AG04450 (cell line): ENCODE measurements at regions not wholly inside any gene's neighbourhood (a gene's known extent, or its start where the extent isn't known, plus 50 kb on each side); places are given as distances from the start of the nearest gene placed in this dataset.

Source experiments
- CTCF ChIA-PET: fragments of 300-600, 350-600 bp; formaldehyde crosslinking; extraction: SDS; loops from one replicate; lab custom pipeline; 2022; ENCODE audit warnings: antibody characterized with exemption, inconsistent platforms; lab: Charles Lee
- POLR2A ChIA-PET: fragments of 350-600 bp; formaldehyde crosslinking; extraction: SDS; loops from one replicate; lab custom pipeline; 2021; ENCODE audit warnings: antibody characterized with exemption, inconsistent platforms; lab: Yijun Ruan, JAX
- DNase-seq: peaks from one replicate; pipeline ENCODE4 v3.0.0-alpha.2; 2011; ENCODE audit warnings: low read depth, low spot score
- H3K27ac ChIP-seq: one replicate; pipeline ENCODE4 v1.5.1; 2012; ENCODE audit warnings: low read depth, low read length, control low read depth
- H3K27me3 ChIP-seq: one replicate; pipeline ENCODE4 v1.6.0; 2012; ENCODE audit warnings: low read length; ENCODE audit not compliant: control insufficient read depth, insufficient read depth
- H3K4me3 ChIP-seq: 2 replicates; pipeline ENCODE4 v1.5.1; 2011; ENCODE audit warnings: mild to moderate bottlenecking, low read depth, low read length, control low read depth
- H3K9me3 ChIP-seq: 2 replicates; pipeline ENCODE4 v1.5.1; 2012; ENCODE audit warnings: low read length; ENCODE audit not compliant: control insufficient read depth, insufficient read depth
- TF ChIP-seq, protein P1 (sequence below): IDR thresholded peaks from 2 replicates; pipeline ENCODE4 v1.5.1; 2011; ENCODE audit warnings: low read depth, low read length, control low read depth, inconsistent platforms

DNA sequence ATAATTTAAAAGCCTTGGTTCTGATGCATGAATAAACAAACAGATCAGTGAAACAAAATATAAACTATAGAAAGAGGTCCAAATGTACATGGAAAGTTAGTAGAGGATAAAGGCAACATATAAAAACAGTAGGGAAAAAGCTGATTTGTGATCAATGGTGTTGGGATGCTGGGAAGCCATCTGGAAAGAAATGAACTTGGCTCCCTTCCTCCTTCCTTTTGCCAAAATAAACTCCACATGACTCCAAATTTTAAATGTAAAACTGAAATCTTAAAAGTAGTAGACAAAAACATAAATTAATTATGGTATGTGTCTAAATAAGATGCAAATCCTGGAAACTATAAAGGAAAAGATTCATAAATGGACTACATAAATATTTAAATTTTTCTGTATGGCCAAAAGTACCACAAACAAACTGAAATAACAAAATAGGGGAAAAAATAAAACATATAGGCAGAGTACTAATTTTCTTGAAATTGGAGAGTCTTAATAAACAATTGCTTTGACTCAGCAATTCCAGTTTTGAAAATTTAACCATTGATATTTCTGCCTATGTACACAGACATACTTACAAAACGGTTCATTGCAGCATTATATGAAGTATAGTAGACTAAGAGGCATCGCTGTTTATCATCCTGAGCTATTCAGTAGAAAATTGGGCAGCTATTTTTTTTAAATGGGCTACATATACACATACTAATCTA, 77.0 kb upstream of the TRIM24 start:
- Histone ChIP-seq H3K27me3 (no peaks in the 10 kb centered on the region), H3K9me3 (peaks cover 15% of the 10 kb centered on the region), H3K27ac (no peak overlapping the region), H3K4me3 (no peak overlapping the region)
- CTCF ChIA-PET, result no interaction called here
- POLR2A ChIA-PET, result no interaction called here
- TF ChIP-seq, protein P1, sequence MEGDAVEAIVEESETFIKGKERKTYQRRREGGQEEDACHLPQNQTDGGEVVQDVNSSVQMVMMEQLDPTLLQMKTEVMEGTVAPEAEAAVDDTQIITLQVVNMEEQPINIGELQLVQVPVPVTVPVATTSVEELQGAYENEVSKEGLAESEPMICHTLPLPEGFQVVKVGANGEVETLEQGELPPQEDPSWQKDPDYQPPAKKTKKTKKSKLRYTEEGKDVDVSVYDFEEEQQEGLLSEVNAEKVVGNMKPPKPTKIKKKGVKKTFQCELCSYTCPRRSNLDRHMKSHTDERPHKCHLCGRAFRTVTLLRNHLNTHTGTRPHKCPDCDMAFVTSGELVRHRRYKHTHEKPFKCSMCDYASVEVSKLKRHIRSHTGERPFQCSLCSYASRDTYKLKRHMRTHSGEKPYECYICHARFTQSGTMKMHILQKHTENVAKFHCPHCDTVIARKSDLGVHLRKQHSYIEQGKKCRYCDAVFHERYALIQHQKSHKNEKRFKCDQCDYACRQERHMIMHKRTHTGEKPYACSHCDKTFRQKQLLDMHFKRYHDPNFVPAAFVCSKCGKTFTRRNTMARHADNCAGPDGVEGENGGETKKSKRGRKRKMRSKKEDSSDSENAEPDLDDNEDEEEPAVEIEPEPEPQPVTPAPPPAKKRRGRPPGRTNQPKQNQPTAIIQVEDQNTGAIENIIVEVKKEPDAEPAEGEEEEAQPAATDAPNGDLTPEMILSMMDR, result no peak
- DNase-seq, result no peak

DNA sequence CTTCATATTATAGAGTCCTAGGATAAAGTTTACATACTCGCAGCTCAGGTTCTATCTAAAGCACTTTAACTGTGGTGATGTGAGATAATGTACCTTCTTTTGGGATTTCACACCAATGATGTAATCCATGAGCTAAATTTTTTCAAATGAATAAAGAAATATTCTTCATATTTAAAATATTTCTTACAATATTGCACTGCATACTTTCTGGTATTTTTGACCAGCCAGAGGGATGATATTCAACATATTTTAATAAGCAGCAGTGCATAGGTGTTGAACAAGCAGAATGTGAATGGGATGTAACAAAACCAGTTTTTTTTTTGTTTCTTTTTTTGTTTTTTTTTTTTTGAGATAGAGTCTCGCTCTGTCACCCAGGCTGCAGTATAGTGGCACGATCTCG, 73.2 kb upstream of the TRIM24 start:
- Histone ChIP-seq H3K27me3 (no peaks in the 10 kb centered on the region), H3K9me3 (peaks cover 13% of the 10 kb centered on the region; the same call in 1 of the 2 replicates), H3K4me3 (no peak overlapping the region), H3K27ac (no peak overlapping the region)
- TF ChIP-seq, protein P1, result no peak
- no peak for DNase-seq
- CTCF ChIA-PET, result no interaction called here
- POLR2A ChIA-PET, result no interaction called here

DNA sequence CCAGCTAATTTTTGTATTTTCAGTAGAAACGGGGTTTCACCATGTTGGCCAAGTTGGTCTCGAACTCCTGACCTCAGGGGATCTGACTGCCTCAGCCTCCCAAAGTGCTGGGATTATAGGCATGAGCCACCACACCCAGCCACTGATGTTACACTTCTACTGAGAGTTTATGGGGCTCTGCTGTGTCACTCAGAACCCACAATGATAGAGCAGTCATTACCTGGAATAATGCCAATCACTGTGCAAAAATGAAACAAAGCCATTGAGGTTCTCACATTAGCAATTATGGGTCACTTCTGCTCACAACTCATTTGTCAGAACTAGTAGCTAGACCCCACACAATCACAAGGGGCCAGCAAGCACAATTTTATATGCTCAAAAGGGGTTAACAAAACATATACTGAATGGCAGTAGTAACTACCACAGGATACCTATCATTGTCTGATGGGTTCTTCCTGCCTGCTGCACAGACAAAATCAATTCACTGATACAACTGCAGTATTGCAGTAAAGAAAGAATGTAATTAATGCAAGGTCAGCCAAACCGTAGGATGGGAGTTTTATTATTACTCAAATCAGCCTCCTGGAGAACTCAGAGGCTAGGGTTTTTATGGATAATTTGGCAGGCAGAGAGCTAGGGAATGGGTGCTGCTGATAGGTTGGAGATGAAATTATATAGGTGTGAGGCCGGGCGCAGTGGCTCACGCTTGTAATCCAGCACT, 72.1 kb upstream of the TRIM24 start:
- POLR2A ChIA-PET, result no interaction called here

DNA sequence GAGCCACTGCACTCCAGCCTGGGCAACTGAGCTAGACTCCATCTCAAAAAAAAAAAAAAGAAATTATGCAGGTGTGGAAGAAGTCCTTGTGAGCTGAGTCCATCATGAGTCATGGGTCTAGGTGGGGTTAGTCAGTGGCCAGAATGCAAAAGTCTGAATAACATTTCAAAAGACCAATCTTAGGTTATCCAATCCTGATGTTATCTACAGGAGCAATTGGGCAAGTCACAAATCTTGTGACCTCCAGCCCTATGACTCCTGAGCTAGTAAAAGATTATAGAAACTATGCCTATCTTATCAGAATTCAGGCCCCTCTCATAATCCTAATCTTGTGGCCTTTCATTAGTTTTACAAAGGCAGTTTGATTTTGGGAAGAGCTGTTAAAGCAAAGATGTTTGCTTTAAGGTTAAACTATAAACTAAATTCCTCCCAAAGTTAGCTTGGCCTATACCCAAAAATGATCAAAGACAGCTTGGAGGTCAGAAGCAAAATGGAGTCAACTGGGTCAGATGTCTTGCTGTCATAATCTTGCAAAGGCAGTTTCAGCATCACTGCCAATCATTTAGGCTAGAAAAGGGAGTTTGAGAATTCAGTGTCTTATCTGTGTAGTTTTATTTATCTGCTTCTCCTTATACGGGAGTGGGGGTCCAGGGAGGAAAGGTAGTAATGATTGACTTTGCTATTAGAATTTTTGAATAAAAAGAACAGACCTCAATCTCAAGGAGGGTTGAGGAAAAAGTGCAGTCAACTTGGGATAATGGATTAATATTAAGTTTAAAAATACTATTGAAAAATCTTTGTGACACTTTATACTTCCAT, 71.2 kb upstream of the TRIM24 start:
- TF ChIP-seq, protein P1, result no peak
- H3K4me3 ChIP-seq, result no peak overlapping the region
- H3K27ac ChIP-seq, result no peak overlapping the region
- H3K27me3 ChIP-seq, result no peaks in the 10 kb centered on the region
- ChIA-PET CTCF (interaction anchor here (0.6 kb wide), 1 partner anchor 107 kb away, joined by 5 read pairs; no protein-coding TSS in a partner anchor), POLR2A (no interaction called here)
- H3K9me3 ChIP-seq, result peaks cover 18% of the 10 kb centered on the region
- no peak for DNase-seq

More for the DNA sequence above, 72.1 kb upstream of the TRIM24 start:
- DNase-seq, result no peak
- H3K4me3 ChIP-seq, result no peak overlapping the region
- TF ChIP-seq, protein P1, result no peak
- no peaks in the 10 kb centered on the region for H3K27me3 ChIP-seq
- CTCF ChIA-PET, result no interaction called here
- H3K9me3 ChIP-seq, result peaks cover 13% of the 10 kb centered on the region; the same call in 1 of the 2 replicates
- H3K27ac ChIP-seq, result no peak overlapping the region
